ENCODE measurements at regions not wholly inside any gene's neighbourhood (a gene's known extent, or its start where the extent isn't known, plus 50 kb on each side); places are given as distances from the start of the nearest gene placed in this dataset.

- TF ChIP-seq FOXA3 (CRISPR knock-in tag; IDR thresholded peaks at IDR 0.05) (no peak), GABPA (IDR thresholded peaks at IDR 0.05; ENCODE audit: low read depth, low read length) (no peak), GABPA (CRISPR knock-in tag; IDR thresholded peaks at IDR 0.05; ENCODE audit: low read depth) (no peak), CTCF (CRISPR knock-in tag; IDR thresholded peaks at IDR 0.05) (no peak), ZNF362 (CRISPR knock-in tag; IDR thresholded peaks at IDR 0.05; ENCODE audit: borderline replicate concordance) (no peak), ETV6 (CRISPR knock-in tag; conservative IDR thresholded peaks at IDR 0.05) (no peak), RAD21 (CRISPR knock-in tag; IDR thresholded peaks at IDR 0.05) (no peak), NFIB (CRISPR knock-in tag; IDR thresholded peaks at IDR 0.05; ENCODE audit: borderline replicate concordance) (no peak), EZH2 (conservative IDR thresholded peaks at IDR 0.05; ENCODE audit: low read depth, low read length) (no peak), TCF7L2 (IDR thresholded peaks at IDR 0.05; ENCODE audit: low read depth, low read length) (no peak), TAF1 (CRISPR knock-in tag; IDR thresholded peaks at IDR 0.05) (no peak), POLR2AphosphoS5 (IDR thresholded peaks at IDR 0.05; ENCODE audit: low read depth, low read length) (no peak), SMAD3 (CRISPR knock-in tag; IDR thresholded peaks at IDR 0.05) (no peak), RBM22 (optimal IDR thresholded peaks at IDR 0.05; ENCODE audit: low read length) (no peak), ELF4 (CRISPR knock-in tag; IDR thresholded peaks at IDR 0.05; ENCODE audit: borderline replicate concordance) (no peak)
Measured at GRCh38 chr15:34664418-34664817, 81.0 kb upstream of the GOLGA8B start.
